Stomach (tissue), 8 donors: ENCODE measurements at regions not wholly inside any gene's neighbourhood (a gene's known extent, or its start where the extent isn't known, plus 50 kb on each side); places are given as distances from the start of the nearest gene placed in this dataset.
"Not testable (repeated sequence)": the region's sequence is repeated elsewhere in the genome, so short reads cannot be mapped to it uniquely, and the experiment has no call there.

Source experiments
- DNase-seq, 2 donors: peaks; one replicate each; pipeline versions ENCODE4 v3.0.0 to v3.0.0-alpha.2; 2013 to 2019
- H3K27ac ChIP-seq, 5 donors: fragments of 200-600 bp in 4 of 5; sonication (generic) in 4 of 5; one replicate each; pipeline ENCODE4 v1.5.1; 2013 to 2019; ENCODE audit warnings: mild to moderate bottlenecking in 1 of 5, moderate library complexity in 1 of 5
- H3K27me3 ChIP-seq, 3 donors: fragments of 200-600 bp; sonication (generic); one replicate each; pipeline ENCODE4 v1.5.1; 2017 to 2019; ENCODE audit warnings: mixed run types in 1 of 3
- H3K36me3 ChIP-seq, 4 donors: fragments of 200-600 bp; sonication (generic); 1 replicate in 3 of 4; 2 replicates in 1 of 4; pipeline ENCODE4 v1.5.1; 2016 to 2019
- H3K4me1 ChIP-seq, 4 donors: fragments of 200-600 bp; sonication (generic); one replicate each; pipeline ENCODE4 v1.5.1; 2016 to 2019
- H3K4me3 ChIP-seq, 4 donors: fragments of 200-600 bp; sonication (generic) in 3 of 4; one replicate each; pipeline ENCODE4 v1.5.1; 2016 to 2019; ENCODE audit warnings: mild to moderate bottlenecking in 1 of 4
- H3K9me3 ChIP-seq, 4 donors: fragments of 200-600 bp; sonication (generic); one replicate each; pipeline ENCODE4 v1.5.1; 2016 to 2019
- CTCF ChIP-seq, 7 experiments: fragments of 450-650 bp in 4 of 7; fragments of 200-600 bp in 3 of 7; sonication (generic) in 3 of 7; IDR thresholded peaks; one replicate each; pipeline ENCODE4 v1.5.1; 2016 to 2019; ENCODE audit warnings: antibody characterized with exemption in 7 of 7, control low read depth in 2 of 7, mild to moderate bottlenecking in 1 of 7
- EP300 ChIP-seq: sonication (generic); formaldehyde crosslinking; IDR thresholded peaks from one replicate; pipeline ENCODE4 v1.6.1; 2017; ENCODE audit warnings: antibody characterized with exemption
- POLR2A ChIP-seq, 4 donors: fragments of 450-650 bp; IDR thresholded peaks; one replicate each; pipeline ENCODE4 v1.6.1; 2016; ENCODE audit warnings: antibody characterized with exemption in 4 of 4, control low read depth in 2 of 4, mild to moderate bottlenecking in 1 of 4, moderate library complexity in 1 of 4
- POLR2AphosphoS5 ChIP-seq, 3 donors: sonication (generic); formaldehyde crosslinking; IDR thresholded peaks; one replicate each; pipeline ENCODE4 v1.6.1; 2016; ENCODE audit warnings: antibody characterized with exemption in 3 of 3
- WGBS, 5 donors: extraction: QIAGEN DNeasy Blood & Tissue Kit in 3 of 5; methylation state at CpG; one replicate each; pipeline versions ENCODE4 v1.1.5 to v1.1.7; 2013 to 2018; 5-methylcytosine and 5-hydroxymethylcytosine counted together
- intact Hi-C: fragments of 100-400 bp; cut with DNase I; formaldehyde crosslinking; loops from one replicate; pipeline ENCODE4 v1.15.1; 2023; ENCODE audit warnings: low total_unique reads
- donor health status: healthy with polysubstance abuse.
- donor health status: Bipolar disorder and iron deficiency.
- donor health status: healthy.

GRCh38 chr12:27133022-27133590 lies 50.7 kb upstream of the C12orf71 start:
- intact Hi-C loops: no loop called here
- no peaks in the 10 kb centered on the region for H3K36me3 ChIP-seq
- 81 to 93% (median 91%) methylated on average over 1 of the region's 1 CpG for whole genome bisulfite sequencing, 5 donors
- H3K4me1 ChIP-seq: no peaks in the 10 kb centered on the region
- H3K4me3 ChIP-seq: no peak overlapping the region
- no peaks in the 10 kb centered on the region for H3K27me3 ChIP-seq
- H3K27ac ChIP-seq: no peak overlapping the region
- TF ChIP-seq POLR2A (IDR thresholded peaks at IDR 0.05) (no peak), POLR2AphosphoS5 (IDR thresholded peaks at IDR 0.05) (no peak), CTCF (IDR thresholded peaks at IDR 0.05) (no peak), EP300 (no peak)
- no peak for DNase-seq
- H3K9me3 ChIP-seq: no peaks in the 10 kb centered on the region

GRCh38 chr12:27140478-27140969 lies 58.1 kb upstream of the C12orf71 start:
- DNase-seq: no peak
- no peak for TF ChIP-seq POLR2AphosphoS5 (IDR thresholded peaks at IDR 0.05)
- no peak for TF ChIP-seq EP300
- no peak for TF ChIP-seq CTCF (IDR thresholded peaks at IDR 0.05)
- no peak for TF ChIP-seq POLR2A (IDR thresholded peaks at IDR 0.05)
- Histone ChIP-seq H3K4me3 (no peak overlapping the region), H3K36me3 (no peaks in the 10 kb centered on the region), H3K4me1 (peaks cover 0 to 10% (median 0%) of the 10 kb centered on the region in 4 donors), H3K9me3 (no peaks in the 10 kb centered on the region), H3K27ac (no peak overlapping the region), H3K27me3 (no peaks in the 10 kb centered on the region)
- WGBS, 5 donors: 69 to 96% (median 90%) methylated on average over 2 of the region's 2 CpGs
- intact Hi-C loops: no loop called here

- 31 to 35% (median 32%) methylated on average over 3 of the region's 3 CpGs for WGBS, 5 donors
- H3K9me3 ChIP-seq: no peaks in the 10 kb centered on the region
- no peak overlapping the region for H3K4me3 ChIP-seq
- H3K27me3 ChIP-seq: no peaks in the 10 kb centered on the region
- peak; percentile 68 to 92 for DNase-seq
- H3K36me3 ChIP-seq: no peaks in the 10 kb centered on the region
- no peak overlapping the region for H3K27ac ChIP-seq
- intact Hi-C loops: no loop called here
- TF ChIP-seq POLR2A (IDR thresholded peaks at IDR 0.05): no peak
- TF ChIP-seq CTCF (IDR thresholded peaks at IDR 0.05): peak in 5 of 7 experiments; percentile 53 to 78 (median 66)
- TF ChIP-seq EP300: no peak
- peak in 1 of 3 donors; percentile 7 for TF ChIP-seq POLR2AphosphoS5 (IDR thresholded peaks at IDR 0.05)
- peaks cover 0 to 10% (median 0%) of the 10 kb centered on the region in 4 donors for H3K4me1 ChIP-seq
These were observed 59.8 kb upstream of the C12orf71 start for GRCh38 chr12:27142101-27142721.

GRCh38 chr12:27143256-27144069 lies 61.1 kb upstream of the C12orf71 start:
- intact Hi-C loops: no loop called here
- TF ChIP-seq POLR2AphosphoS5 (IDR thresholded peaks at IDR 0.05): no peak
- no peak for TF ChIP-seq POLR2A (IDR thresholded peaks at IDR 0.05)
- TF ChIP-seq EP300: no peak
- peaks cover 0 to 10% (median 0%) of the 10 kb centered on the region in 4 donors for H3K4me1 ChIP-seq
- no peaks in the 10 kb centered on the region for H3K9me3 ChIP-seq
- no peaks in the 10 kb centered on the region for H3K27me3 ChIP-seq
- H3K27ac ChIP-seq: no peak overlapping the region
- H3K4me3 ChIP-seq: no peak overlapping the region
- whole genome bisulfite sequencing, 5 donors: 64 to 70% (median 65%) methylated on average over 7 of the region's 7 CpGs
- no peak for DNase-seq
- H3K36me3 ChIP-seq: no peaks in the 10 kb centered on the region

- H3K9me3 ChIP-seq, H3K27me3 ChIP-seq, H3K36me3 ChIP-seq, H3K4me1 ChIP-seq, H3K27ac ChIP-seq, intact Hi-C loops, DNase-seq, H3K4me3 ChIP-seq: not testable (repeated sequence)
- WGBS, 5 donors: 6 to 30% (median 19%) methylated on average over 1 of the region's 1 CpG
These were observed 63.3 kb upstream of the C12orf71 start for GRCh38 chr12:27145725-27146124.
